ENCODE measurements at regions not wholly inside any gene's neighbourhood (a gene's known extent, or its start where the extent isn't known, plus 50 kb on each side); places are given as distances from the start of the nearest gene placed in this dataset.

DNA sequence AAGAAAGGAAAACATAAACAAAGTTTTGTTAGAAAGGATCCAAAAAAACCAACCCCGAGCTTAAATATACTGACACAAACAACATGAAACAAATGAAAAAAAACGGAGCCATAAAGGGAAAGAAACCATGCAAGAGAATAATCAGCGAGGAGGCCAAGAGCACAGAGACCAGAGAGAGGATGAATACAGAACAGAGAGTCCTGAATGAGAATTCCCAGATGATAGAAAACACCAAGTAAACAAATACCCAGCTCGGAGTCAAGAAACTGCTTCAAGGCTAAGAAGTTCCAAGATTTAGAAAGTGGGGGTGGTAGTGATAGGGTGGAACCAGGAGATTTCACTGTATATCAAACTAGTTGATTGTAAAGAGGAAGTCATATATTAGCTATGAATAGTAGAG, 313.3 kb downstream of the OSR1 start:
- TF ChIP-seq, protein P1, sequence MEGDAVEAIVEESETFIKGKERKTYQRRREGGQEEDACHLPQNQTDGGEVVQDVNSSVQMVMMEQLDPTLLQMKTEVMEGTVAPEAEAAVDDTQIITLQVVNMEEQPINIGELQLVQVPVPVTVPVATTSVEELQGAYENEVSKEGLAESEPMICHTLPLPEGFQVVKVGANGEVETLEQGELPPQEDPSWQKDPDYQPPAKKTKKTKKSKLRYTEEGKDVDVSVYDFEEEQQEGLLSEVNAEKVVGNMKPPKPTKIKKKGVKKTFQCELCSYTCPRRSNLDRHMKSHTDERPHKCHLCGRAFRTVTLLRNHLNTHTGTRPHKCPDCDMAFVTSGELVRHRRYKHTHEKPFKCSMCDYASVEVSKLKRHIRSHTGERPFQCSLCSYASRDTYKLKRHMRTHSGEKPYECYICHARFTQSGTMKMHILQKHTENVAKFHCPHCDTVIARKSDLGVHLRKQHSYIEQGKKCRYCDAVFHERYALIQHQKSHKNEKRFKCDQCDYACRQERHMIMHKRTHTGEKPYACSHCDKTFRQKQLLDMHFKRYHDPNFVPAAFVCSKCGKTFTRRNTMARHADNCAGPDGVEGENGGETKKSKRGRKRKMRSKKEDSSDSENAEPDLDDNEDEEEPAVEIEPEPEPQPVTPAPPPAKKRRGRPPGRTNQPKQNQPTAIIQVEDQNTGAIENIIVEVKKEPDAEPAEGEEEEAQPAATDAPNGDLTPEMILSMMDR (IDR thresholded peaks at IDR 0.05) = no peak
- Histone ChIP-seq H3K79me2 (no peaks in the 10 kb centered on the region), H3K27ac (no peak overlapping the region), H3K36me3 (ENCODE audit: control insufficient read depth, insufficient read depth, low read length) (no peaks in the 10 kb centered on the region), H3K4me3 (ENCODE audit: low read depth, low read length) (no peak overlapping the region), H3K9me3 (ENCODE audit: control insufficient read depth, low read length) (no peaks in the 10 kb centered on the region), H3K4me2 (ENCODE audit: low read length) (no peak overlapping the region), H3K4me1 (no peaks in the 10 kb centered on the region), H2AFZ (no peak overlapping the region), H3K9ac (no peak overlapping the region), H3K27me3 (ENCODE audit: control insufficient read depth, insufficient read depth, low read length) (no peaks in the 10 kb centered on the region)

DNA sequence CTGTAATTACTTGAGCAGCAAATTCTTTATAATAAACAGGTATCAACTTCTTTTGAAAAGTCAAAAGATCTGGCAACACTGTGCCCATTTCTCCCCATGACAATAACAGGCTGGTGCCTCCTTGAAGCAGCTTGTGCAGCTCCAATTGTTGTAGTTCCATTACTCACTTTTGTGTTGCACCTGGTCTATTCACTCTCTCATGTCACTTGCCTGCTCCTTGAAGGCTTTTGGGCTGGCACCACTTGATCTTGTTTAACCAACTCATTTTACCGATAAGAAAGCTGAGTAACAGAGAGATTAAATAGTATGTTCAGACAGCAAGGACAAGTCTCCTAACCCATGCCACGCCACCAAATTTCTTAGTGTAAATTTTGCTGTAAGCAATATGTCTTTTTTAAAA, 314.5 kb downstream of the OSR1 start:
- Histone ChIP-seq H3K4me3 (ENCODE audit: low read depth, low read length) (no peak overlapping the region), H3K27ac (no peak overlapping the region), H3K36me3 (ENCODE audit: control insufficient read depth, insufficient read depth, low read length) (no peaks in the 10 kb centered on the region), H3K4me1 (no peaks in the 10 kb centered on the region), H3K27me3 (ENCODE audit: control insufficient read depth, insufficient read depth, low read length) (no peaks in the 10 kb centered on the region), H3K9me3 (ENCODE audit: control insufficient read depth, low read length) (no peaks in the 10 kb centered on the region), H3K79me2 (no peaks in the 10 kb centered on the region), H2AFZ (no peak overlapping the region), H3K4me2 (ENCODE audit: low read length) (no peak overlapping the region), H3K9ac (no peak overlapping the region)
- TF ChIP-seq, protein P1 (IDR thresholded peaks at IDR 0.05) = no peak

DNA sequence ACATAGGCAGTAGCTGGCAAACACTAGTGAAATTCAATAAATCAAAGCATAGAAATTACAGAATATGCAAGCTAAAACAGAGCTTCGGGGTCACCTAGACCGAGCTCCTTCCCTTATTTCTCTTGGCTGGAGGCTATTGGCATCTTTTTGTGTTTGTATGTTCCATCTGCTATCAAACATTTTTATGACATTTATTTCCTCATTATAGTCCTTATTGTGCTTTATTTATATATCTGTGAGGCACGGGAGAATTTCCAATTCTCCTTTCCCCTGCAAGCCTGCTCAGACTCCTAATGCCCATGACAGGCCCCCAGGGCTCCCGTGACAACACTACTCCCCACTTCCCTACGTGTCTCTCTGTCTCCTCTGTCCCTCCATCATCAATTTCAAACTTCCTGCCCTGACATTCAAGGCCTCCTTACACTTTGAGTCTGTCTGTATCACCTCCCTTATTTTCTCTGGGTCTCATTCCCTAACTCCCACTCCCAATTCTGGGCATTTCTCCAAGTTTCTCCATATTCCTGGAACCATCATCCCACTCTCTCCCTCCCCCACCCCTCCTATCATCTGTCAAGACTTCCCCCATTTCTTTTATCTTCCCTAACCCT, 316.9 kb downstream of the OSR1 start:
- TF ChIP-seq, protein P1 (IDR thresholded peaks at IDR 0.05) = no peak
- no peaks in the 10 kb centered on the region for H3K9me3 ChIP-seq (ENCODE audit: control insufficient read depth, low read length)
- no peaks in the 10 kb centered on the region for H3K79me2 ChIP-seq
- H3K9ac ChIP-seq = no peak overlapping the region
- no peak overlapping the region for H2AFZ ChIP-seq
- no peak overlapping the region for H3K27ac ChIP-seq
- no peak overlapping the region for H3K4me3 ChIP-seq (ENCODE audit: low read depth, low read length)
- no peaks in the 10 kb centered on the region for H3K27me3 ChIP-seq (ENCODE audit: control insufficient read depth, insufficient read depth, low read length)
- H3K36me3 ChIP-seq (ENCODE audit: control insufficient read depth, insufficient read depth, low read length) = no peaks in the 10 kb centered on the region
- H3K4me2 ChIP-seq (ENCODE audit: low read length) = no peak overlapping the region
- no peaks in the 10 kb centered on the region for H3K4me1 ChIP-seq

DNA sequence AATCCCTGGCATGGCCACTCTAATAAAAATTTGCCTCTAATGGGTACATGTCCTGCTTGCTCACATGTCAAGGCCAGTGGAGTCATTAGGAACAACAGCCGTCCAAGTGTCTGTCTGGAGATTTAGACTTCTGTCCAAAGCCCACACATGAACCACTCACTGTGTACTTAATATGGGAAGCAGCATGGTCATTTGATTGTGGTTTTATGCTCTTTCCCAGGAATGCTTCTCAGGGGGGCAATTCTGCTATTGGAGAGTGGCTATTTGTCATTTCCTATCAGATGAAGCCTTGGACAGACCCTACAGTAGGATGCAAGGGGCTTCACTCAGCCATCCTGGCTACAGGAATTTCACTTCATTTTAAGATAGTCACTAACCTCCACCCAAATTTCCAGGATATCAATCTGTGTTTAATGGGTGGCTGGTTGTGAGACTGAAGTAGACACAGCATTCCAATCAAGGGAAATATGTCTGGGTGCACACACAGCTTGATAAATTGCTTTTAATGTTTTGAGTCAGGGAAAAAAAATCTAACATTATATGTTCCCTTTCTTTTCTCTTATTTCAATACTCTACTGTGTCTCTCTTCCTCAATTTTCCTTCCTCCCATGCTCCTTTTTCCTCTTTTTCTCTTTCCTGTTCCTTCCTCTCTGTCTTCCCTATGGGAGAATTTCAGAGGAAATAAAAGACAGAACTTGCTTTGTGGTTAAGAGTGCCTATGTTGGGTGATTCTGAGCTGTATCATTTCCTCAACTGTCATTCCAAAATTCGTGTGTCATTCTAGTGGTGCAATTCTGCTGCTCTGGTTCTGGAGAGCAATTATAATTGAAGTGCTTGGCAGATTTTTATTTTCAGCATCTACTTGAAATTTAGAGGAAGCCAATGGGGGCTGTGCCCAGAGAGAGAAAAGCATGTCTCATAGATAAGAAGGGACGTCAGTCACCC, 320.1 kb downstream of the OSR1 start:
- H3K27me3 ChIP-seq (ENCODE audit: control insufficient read depth, insufficient read depth, low read length) = no peaks in the 10 kb centered on the region
- H2AFZ ChIP-seq = no peak overlapping the region
- no peak overlapping the region for H3K4me2 ChIP-seq (ENCODE audit: low read length)
- H3K27ac ChIP-seq = no peak overlapping the region
- H3K4me1 ChIP-seq = no peaks in the 10 kb centered on the region
- no peaks in the 10 kb centered on the region for H3K79me2 ChIP-seq
- no peak overlapping the region for H3K4me3 ChIP-seq (ENCODE audit: low read depth, low read length)
- H3K36me3 ChIP-seq (ENCODE audit: control insufficient read depth, insufficient read depth, low read length) = no peaks in the 10 kb centered on the region
- no peaks in the 10 kb centered on the region for H3K9me3 ChIP-seq (ENCODE audit: control insufficient read depth, low read length)
- H3K9ac ChIP-seq = no peak overlapping the region
- TF ChIP-seq, protein P1 (IDR thresholded peaks at IDR 0.05) = no peak

Measured in parathyroid adenoma (tissue), 2 donors.